ENCODE measurements at regions not wholly inside any gene's neighbourhood (a gene's known extent, or its start where the extent isn't known, plus 50 kb on each side); places are given as distances from the start of the nearest gene placed in this dataset.
A peak's percentile ranks its signal among the peaks of the same experiment; 100 is the strongest.
"Not testable (repeated sequence)": the region's sequence is repeated elsewhere in the genome, so short reads cannot be mapped to it uniquely, and the experiment has no call there.

DNA sequence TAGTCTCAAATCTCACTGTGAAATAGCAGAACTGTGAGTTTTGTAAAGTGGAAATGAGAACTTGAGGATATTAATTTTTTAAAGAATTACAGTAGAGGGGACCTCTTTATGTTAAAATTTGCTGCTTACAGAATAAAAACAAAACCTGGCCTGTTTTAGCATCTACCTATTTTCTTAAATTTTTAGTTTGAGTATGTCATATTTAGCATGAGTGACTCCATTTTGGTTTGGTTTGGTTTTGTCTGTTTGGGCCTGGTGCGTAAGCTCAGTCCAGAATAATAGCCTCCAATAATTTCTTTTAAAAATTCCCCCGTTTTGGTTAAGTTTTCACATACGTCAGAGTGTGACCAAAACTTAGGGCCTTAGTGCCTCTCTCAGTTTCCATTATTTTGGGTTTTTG lies 152.0 kb upstream of the ZNF92 start:
- ATAC-seq = no peak
- Histone ChIP-seq H3K9me3 (no peaks in the 10 kb centered on the region), H3K36me3 (no peaks in the 10 kb centered on the region), H3K27ac (no peak overlapping the region), H3K4me1 (no peaks in the 10 kb centered on the region), H3K27me3 (no peaks in the 10 kb centered on the region), H3K4me3 (no peak overlapping the region)
- WGBS, 2 donors (ENCODE audit: low coverage in 1 of 2) = 80 to 95% methylated on average over 3 of the region's 3 CpGs
- TF ChIP-seq EP300 (IDR thresholded peaks at IDR 0.05) = no peak
- TF ChIP-seq POLR2AphosphoS5 (IDR thresholded peaks at IDR 0.05) = no peak

DNA sequence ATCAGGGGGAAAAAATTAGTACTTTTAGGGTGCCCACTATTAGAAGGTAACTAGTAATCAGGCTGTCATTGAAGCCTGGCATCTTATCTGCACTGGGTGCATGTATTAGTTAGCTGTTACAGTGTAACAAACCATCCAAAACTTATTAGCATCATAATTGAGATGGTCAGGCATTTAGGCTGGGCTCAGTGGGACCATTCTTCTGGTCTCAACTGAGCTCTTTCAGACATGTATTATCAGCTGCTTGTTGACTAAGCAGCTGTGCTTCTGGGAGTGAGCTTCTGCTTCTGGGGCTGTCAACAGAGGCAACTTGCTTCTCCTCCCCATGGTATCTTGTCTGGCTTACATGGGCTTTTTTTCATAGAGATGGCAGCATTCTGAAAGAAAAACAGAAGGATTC lies 154.0 kb upstream of the ZNF92 start:
- Histone ChIP-seq H3K9me3 (no peaks in the 10 kb centered on the region), H3K4me1 (no peaks in the 10 kb centered on the region), H3K4me3 (no peak overlapping the region), H3K36me3 (no peaks in the 10 kb centered on the region), H3K27ac (no peak overlapping the region), H3K27me3 (no peaks in the 10 kb centered on the region)
- no peak for ATAC-seq
- TF ChIP-seq, protein P1, sequence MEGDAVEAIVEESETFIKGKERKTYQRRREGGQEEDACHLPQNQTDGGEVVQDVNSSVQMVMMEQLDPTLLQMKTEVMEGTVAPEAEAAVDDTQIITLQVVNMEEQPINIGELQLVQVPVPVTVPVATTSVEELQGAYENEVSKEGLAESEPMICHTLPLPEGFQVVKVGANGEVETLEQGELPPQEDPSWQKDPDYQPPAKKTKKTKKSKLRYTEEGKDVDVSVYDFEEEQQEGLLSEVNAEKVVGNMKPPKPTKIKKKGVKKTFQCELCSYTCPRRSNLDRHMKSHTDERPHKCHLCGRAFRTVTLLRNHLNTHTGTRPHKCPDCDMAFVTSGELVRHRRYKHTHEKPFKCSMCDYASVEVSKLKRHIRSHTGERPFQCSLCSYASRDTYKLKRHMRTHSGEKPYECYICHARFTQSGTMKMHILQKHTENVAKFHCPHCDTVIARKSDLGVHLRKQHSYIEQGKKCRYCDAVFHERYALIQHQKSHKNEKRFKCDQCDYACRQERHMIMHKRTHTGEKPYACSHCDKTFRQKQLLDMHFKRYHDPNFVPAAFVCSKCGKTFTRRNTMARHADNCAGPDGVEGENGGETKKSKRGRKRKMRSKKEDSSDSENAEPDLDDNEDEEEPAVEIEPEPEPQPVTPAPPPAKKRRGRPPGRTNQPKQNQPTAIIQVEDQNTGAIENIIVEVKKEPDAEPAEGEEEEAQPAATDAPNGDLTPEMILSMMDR (IDR thresholded peaks at IDR 0.05) = no peak
- no peak for TF ChIP-seq POLR2AphosphoS5 (IDR thresholded peaks at IDR 0.05)
- TF ChIP-seq EP300 (IDR thresholded peaks at IDR 0.05) = no peak
- no peak for TF ChIP-seq POLR2A (IDR thresholded peaks at IDR 0.05)

DNA sequence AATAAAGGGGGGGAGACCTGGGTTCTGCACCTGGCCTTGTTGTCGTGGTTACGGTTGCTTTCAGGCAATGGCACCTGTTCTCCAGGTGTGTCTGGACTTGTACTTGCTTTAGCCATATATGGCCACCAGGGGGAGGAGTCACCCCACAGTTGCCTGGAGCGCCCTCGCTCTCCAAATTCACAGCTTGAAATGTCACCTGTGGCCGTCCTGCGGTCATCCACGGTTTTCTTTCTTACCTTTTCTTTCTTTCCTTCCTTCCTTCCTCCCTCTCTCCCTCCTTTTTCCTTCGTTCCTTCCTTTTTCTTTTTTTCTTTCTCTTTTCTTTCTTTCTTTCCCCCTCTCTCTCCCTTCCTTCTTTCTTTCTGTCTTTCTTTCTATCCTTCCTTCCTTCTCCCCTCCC lies 157.2 kb upstream of the ZNF92 start:
- no peak for TF ChIP-seq EP300 (IDR thresholded peaks at IDR 0.05)
- TF ChIP-seq, protein P1 (IDR thresholded peaks at IDR 0.05) = peak in 3 of 4 experiments; percentile 15 to 53 (median 36)
- Histone ChIP-seq H3K4me1 (no peaks in the 10 kb centered on the region), H3K27me3 (no peaks in the 10 kb centered on the region), H3K4me3 (no peak overlapping the region), H3K27ac (no peak overlapping the region), H3K36me3 (no peaks in the 10 kb centered on the region), H3K9me3 (no peaks in the 10 kb centered on the region)
- WGBS, 2 donors (ENCODE audit: low coverage in 1 of 2) = 5 to 14% methylated on average over 4 to 8 of the region's 8 CpGs
- ATAC-seq = no peak

DNA sequence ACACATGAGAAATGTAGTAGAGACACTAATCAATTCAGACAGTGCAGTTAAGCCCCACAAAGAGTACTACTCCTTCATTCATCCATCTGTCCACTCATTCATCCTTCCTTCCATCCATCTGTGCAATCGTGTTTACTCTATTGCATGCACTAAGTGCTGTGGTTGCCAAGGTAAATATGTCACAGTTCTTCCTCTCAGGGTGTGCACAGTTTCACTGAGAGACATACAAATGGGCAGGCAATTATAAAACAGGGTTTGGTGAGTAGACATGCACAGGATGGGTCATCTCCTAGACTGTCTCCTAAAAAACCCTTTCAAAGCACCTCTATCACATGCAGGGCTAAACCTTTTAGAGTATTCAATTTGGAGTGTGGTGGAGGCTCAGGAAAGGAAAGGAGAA lies 160.4 kb upstream of the ZNF92 start:
- not testable (repeated sequence) for H3K27ac ChIP-seq, H3K27me3 ChIP-seq, ATAC-seq, H3K9me3 ChIP-seq, H3K36me3 ChIP-seq, H3K4me1 ChIP-seq, H3K4me3 ChIP-seq
- WGBS, 2 donors (ENCODE audit: low coverage in 1 of 2) = 25% methylated on average over 1 of the region's 1 CpG; no CpG with 5 or more reads in 1 of the 2 donors

DNA sequence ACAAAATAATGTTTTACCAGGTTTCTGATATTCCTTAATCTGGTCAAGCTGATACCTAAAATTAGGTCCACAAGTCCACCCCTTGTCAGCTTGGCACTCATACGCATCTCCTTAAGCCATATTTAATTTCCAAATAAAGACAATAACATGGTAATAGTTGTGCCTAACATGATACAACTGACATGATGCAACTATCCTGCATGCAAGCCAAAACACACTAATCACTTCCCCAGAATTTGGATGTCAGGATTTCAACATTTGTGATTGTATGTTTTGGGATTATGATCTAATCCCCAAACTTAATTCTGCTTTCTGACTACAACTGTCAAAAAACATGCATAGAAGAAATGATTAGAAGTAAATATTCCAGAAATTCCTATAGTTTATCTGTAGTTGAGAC lies 174.4 kb upstream of the ZNF92 start:
- not testable (repeated sequence) for H3K27ac ChIP-seq, H3K9me3 ChIP-seq, H3K4me3 ChIP-seq, H3K4me1 ChIP-seq, ATAC-seq, H3K36me3 ChIP-seq, H3K27me3 ChIP-seq
- no CpG with 5 or more reads among the region's 1 CpG for WGBS, 2 donors (ENCODE audit: low coverage in 1 of 2)

DNA sequence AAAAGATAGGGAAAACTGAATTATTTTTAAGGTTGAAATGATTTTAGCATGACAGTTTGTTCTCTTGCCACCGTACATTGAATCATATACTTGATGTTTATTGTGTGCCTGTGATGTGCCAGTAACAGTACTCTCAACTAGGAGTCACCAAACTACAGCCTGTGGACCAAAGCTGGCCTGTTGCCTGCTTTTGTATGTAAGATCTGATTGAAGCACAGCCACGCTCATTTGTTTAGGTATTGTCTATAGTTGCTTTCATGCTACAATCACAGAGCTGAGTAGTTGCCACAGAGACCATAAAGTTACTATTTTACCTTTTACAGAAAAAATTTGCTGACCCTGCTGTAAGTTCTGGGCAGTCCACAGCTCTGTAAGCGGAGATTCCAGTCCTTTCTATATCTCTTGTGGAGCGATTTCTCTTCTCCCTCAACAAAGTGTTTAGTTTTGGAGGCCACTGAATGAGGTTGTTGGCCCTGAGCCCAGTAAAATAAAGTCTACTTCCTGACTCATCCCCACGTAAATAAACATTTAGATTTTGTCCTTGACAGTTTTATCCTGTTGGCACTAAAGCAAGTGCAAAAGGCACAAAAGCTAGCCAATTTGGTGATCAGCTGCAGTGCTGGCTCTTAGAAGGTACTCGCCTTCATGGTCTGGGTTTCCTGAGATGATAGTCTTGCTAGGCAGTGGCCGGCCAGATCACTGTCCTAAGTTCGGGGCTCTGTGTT lies 180.2 kb upstream of the ZNF92 start:
- not testable (repeated sequence) for ATAC-seq, H3K27me3 ChIP-seq, H3K4me3 ChIP-seq, H3K9me3 ChIP-seq, H3K36me3 ChIP-seq, H3K4me1 ChIP-seq, H3K27ac ChIP-seq
- WGBS, 2 donors (ENCODE audit: low coverage in 1 of 2) = 33 to 34% methylated on average over 1 to 2 of the region's 8 CpGs

DNA sequence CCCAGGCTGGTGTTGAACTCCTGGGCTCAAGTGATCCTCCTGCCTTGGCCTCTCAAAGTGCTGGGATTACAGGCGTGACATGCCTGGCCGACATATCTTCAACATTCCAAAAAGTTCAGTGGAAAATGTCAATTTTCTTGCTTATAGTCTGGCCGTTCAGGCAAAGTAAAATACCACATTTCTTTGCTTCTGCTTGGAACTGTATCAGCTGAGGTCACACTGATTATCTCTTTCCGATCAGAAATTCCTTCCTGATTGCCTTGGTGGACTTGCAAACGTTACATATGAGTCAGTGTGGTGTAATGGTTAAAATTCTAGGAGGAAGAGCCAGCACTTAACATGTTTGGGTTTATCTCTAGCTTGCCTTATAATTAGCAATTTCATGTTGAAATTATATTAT lies 170.6 kb upstream of the ERV3-1 start:
- ATAC-seq, H3K36me3 ChIP-seq, H3K27ac ChIP-seq, H3K4me3 ChIP-seq, H3K4me1 ChIP-seq, H3K9me3 ChIP-seq, H3K27me3 ChIP-seq: not testable (repeated sequence)
- WGBS, 2 donors (ENCODE audit: low coverage in 1 of 2) = 48 to 58% methylated on average over 2 to 3 of the region's 5 CpGs

DNA sequence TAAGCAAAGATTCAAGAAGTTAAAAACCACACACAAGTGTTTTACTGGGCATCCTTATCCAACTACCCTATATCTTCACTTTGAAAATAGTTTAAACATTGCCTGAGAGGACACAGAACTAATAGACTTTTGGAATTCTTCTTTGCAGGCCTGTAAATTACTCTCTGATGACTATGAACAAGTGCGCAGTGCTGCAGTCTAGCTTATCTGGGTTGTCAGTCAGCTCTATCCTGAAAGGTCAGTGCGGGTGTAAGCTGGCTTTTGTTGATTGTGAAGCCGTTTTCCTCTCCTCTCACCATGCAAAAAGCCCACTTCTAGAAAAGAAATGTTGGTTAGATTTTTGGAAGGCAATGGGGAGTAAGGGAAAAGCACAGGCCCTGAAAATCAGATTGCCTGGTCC lies 143.6 kb upstream of the ERV3-1 start:
- H3K4me1 ChIP-seq, H3K27me3 ChIP-seq, H3K4me3 ChIP-seq, H3K36me3 ChIP-seq, H3K9me3 ChIP-seq, ATAC-seq, H3K27ac ChIP-seq: not testable (repeated sequence)
- WGBS, 2 donors (ENCODE audit: low coverage in 1 of 2) = no CpG with 5 or more reads among the region's 3 CpGs

DNA sequence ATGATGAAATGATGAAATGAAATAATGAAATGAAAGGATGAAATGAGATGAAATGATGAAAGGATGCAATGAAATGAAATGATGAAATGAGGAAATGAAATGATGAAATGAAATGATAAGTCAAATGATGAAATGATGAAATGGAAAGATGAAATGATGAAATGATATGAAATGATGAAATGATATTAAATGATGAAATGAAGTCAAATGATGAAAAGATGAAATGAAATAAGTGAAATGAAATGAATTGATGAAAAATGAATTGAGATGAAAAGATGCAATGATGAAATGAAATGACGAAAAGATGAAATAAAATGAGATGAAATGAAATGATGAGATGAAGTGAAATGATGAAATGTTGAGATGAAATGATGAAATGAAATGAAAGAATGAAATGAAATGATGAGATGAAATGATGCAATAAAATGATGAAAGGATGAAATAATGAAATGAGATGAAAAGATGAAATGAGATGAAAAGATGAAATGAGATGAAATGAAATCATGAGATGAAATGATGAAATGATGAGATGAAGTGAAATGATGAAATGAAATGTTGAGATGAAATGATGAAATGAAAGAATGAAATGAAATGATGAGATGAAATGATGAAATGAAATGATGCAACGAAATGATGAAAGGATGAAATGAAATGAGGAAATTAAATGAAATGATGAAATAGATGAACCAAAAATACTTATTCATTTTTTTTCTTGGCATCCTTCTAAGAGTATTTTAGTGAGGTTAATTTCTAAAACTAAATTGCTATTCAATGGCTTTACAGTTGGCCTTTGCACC lies 139.8 kb upstream of the ERV3-1 start:
- H3K9me3 ChIP-seq, ATAC-seq, H3K27ac ChIP-seq, H3K27me3 ChIP-seq, H3K36me3 ChIP-seq, H3K4me3 ChIP-seq, H3K4me1 ChIP-seq: not testable (repeated sequence)
- WGBS, 2 donors (ENCODE audit: low coverage in 1 of 2) = 86 to 88% methylated on average over 2 of the region's 2 CpGs

DNA sequence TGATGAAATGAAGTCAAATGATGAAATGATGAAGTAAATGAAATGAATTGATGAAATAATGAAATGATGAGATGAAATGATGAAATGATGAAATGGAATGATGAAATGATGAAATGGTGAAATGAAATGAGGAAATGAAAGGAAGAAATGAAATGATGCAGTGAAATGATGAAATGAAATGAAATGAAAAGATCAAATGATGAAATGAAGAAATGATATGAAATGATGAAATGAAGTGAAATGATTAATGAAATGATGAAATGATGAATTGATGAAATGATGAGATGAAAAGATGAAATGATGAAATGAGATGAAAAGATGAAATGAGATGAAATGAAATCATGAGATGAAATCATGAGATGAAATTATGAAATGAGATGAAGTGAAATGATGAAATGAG lies 139.2 kb upstream of the ERV3-1 start:
- H3K27me3 ChIP-seq, H3K4me1 ChIP-seq, ATAC-seq, H3K36me3 ChIP-seq, H3K9me3 ChIP-seq, H3K4me3 ChIP-seq, H3K27ac ChIP-seq: not testable (repeated sequence)

DNA sequence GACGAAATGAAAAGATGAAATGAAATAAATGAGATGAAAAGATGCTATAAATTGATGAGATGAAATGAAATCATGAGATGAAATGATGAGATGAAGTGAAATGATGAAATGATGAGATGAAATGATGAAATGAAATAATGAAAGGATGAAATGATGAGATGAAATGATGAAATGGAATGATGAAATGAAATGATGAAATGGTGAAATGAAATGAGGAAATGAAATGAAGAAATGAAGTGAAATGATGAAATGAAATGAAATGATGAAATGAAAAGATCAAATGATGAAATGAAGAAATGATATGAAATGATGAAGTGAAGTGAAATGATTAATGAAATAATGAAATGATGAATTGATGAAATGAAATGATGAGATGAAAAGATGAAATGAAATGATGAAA lies 138.5 kb upstream of the ERV3-1 start:
- H3K36me3 ChIP-seq, H3K4me3 ChIP-seq, H3K27ac ChIP-seq, H3K9me3 ChIP-seq, H3K27me3 ChIP-seq, H3K4me1 ChIP-seq, ATAC-seq: not testable (repeated sequence)
- 0 to 50% methylated on average over 1 of the region's 1 CpG for WGBS, 2 donors (ENCODE audit: low coverage in 1 of 2)

All from gastroesophageal sphincter (tissue), 4 donors.